ENCODE measurements at regions not wholly inside any gene's neighbourhood (a gene's known extent, or its start where the extent isn't known, plus 50 kb on each side); places are given as distances from the start of the nearest gene placed in this dataset.
"Not testable (repeated sequence)": the region's sequence is repeated elsewhere in the genome, so short reads cannot be mapped to it uniquely, and the experiment has no call there.

- DNase-seq (ENCODE audit: low read depth in 4 of 4, low spot score in 3 of 4) = no peak
Observed at GRCh38 chr11:92046103-92046502, 178.5 kb upstream of the FAT3 start.

- no peak for DNase-seq (ENCODE audit: low read depth in 4 of 4, low spot score in 3 of 4)
Observed at GRCh38 chr11:92045301-92045700, 179.3 kb upstream of the FAT3 start.

- no peak for DNase-seq (ENCODE audit: low read depth in 4 of 4, low spot score in 3 of 4)
Observed at GRCh38 chr11:92035488-92035887, 189.1 kb upstream of the FAT3 start.

GRCh38 chr11:92027136-92027535 is 197.5 kb upstream of the FAT3 start:
- DNase-seq (ENCODE audit: low read depth in 4 of 4, low spot score in 3 of 4) = not testable (repeated sequence)

GRCh38 chr11:92026664-92027063 is 198.0 kb upstream of the FAT3 start:
- DNase-seq (ENCODE audit: low read depth in 4 of 4, low spot score in 3 of 4) = no peak

- no peak for DNase-seq (ENCODE audit: low read depth in 4 of 4, low spot score in 3 of 4)
Observed at GRCh38 chr11:92024788-92025187, 199.8 kb upstream of the FAT3 start.

- DNase-seq (ENCODE audit: low read depth in 4 of 4, low spot score in 3 of 4) = no peak
Observed at GRCh38 chr11:92022499-92022898, 202.1 kb upstream of the FAT3 start.

GRCh38 chr11:92018332-92018731 is 206.3 kb upstream of the FAT3 start:
- no peak for DNase-seq (ENCODE audit: low read depth in 4 of 4, low spot score in 3 of 4)

GRCh38 chr11:92008249-92008648 is 216.4 kb upstream of the FAT3 start:
- no peak for DNase-seq (ENCODE audit: low read depth in 4 of 4, low spot score in 3 of 4)

- no peak for DNase-seq (ENCODE audit: low read depth in 4 of 4, low spot score in 3 of 4)
Observed at GRCh38 chr11:92002568-92002967, 222.1 kb upstream of the FAT3 start.

GRCh38 chr11:91998481-91998880 is 226.1 kb upstream of the FAT3 start:
- DNase-seq (ENCODE audit: low read depth in 4 of 4, low spot score in 3 of 4) = no peak

GRCh38 chr11:91997226-91997625 is 227.4 kb upstream of the FAT3 start:
- DNase-seq (ENCODE audit: low read depth in 4 of 4, low spot score in 3 of 4) = no peak

- DNase-seq (ENCODE audit: low read depth in 4 of 4, low spot score in 3 of 4) = no peak
Observed at GRCh38 chr11:91996526-91996925, 228.1 kb upstream of the FAT3 start.

GRCh38 chr11:91988443-91988842 is 236.2 kb upstream of the FAT3 start:
- DNase-seq (ENCODE audit: low read depth in 4 of 4, low spot score in 3 of 4) = not testable (repeated sequence)

GRCh38 chr11:91986218-91986617 is 238.4 kb upstream of the FAT3 start:
- no peak for DNase-seq (ENCODE audit: low read depth in 4 of 4, low spot score in 3 of 4)

- DNase-seq (ENCODE audit: low read depth in 4 of 4, low spot score in 3 of 4) = no peak
Observed at GRCh38 chr11:91984033-91984584, 240.5 kb upstream of the FAT3 start.

GRCh38 chr11:91981995-91982394 is 242.6 kb upstream of the FAT3 start:
- no peak for DNase-seq (ENCODE audit: low read depth in 4 of 4, low spot score in 3 of 4)

GRCh38 chr11:91979775-91980174 is 244.8 kb upstream of the FAT3 start:
- DNase-seq (ENCODE audit: low read depth in 4 of 4, low spot score in 3 of 4) = no peak

GRCh38 chr11:91978747-91979146 is 245.9 kb upstream of the FAT3 start:
- no peak for DNase-seq (ENCODE audit: low read depth in 4 of 4, low spot score in 3 of 4)

GRCh38 chr11:91972665-91973266 is 251.9 kb upstream of the FAT3 start:
- no peak for DNase-seq (ENCODE audit: low read depth in 4 of 4, low spot score in 3 of 4)

GRCh38 chr11:91970624-91971023 is 254.0 kb upstream of the FAT3 start:
- DNase-seq (ENCODE audit: low read depth in 4 of 4, low spot score in 3 of 4) = no peak

- DNase-seq (ENCODE audit: low read depth in 4 of 4, low spot score in 3 of 4) = no peak
Observed at GRCh38 chr11:91969486-91969885, 255.1 kb upstream of the FAT3 start.

GRCh38 chr11:91967691-91968045 is 256.9 kb upstream of the FAT3 start:
- DNase-seq (ENCODE audit: low read depth in 4 of 4, low spot score in 3 of 4) = peak in 1 of 4 donors; percentile 12
